Parathyroid adenoma (tissue), 2 donors: ENCODE measurements at regions not wholly inside any gene's neighbourhood (a gene's known extent, or its start where the extent isn't known, plus 50 kb on each side); places are given as distances from the start of the nearest gene placed in this dataset.

ENCODE experiments used
- H2AFZ ChIP-seq: fragments of 300-600 bp; sonication (generic); one replicate; pipeline ENCODE4 v1.7.0; 2017; ENCODE audit warnings: antibody characterized with exemption, mild to moderate bottlenecking
- H3K27ac ChIP-seq: fragments of 300-600 bp; sonication (generic); one replicate; pipeline ENCODE4 v1.7.0; 2017
- H3K27me3 ChIP-seq: fragments of 300-600 bp; sonication (generic); one replicate; pipeline ENCODE4 v1.7.0; 2017; ENCODE audit warnings: low read length; ENCODE audit not compliant: control insufficient read depth, insufficient read depth
- H3K36me3 ChIP-seq: fragments of 300-600 bp; sonication (generic); one replicate; pipeline ENCODE4 v1.7.0; 2017; ENCODE audit warnings: low read length; ENCODE audit not compliant: control insufficient read depth, insufficient read depth
- H3K4me1 ChIP-seq: fragments of 300-600 bp; sonication (generic); one replicate; pipeline ENCODE4 v1.7.0; 2017; ENCODE audit warnings: control low read depth
- H3K4me2 ChIP-seq: fragments of 300-600 bp; sonication (generic); one replicate; pipeline ENCODE4 v1.7.0; 2017; ENCODE audit warnings: low read length
- H3K4me3 ChIP-seq: fragments of 300-600 bp; sonication (generic); one replicate; pipeline ENCODE4 v1.7.0; 2017; ENCODE audit warnings: low read depth, low read length
- H3K79me2 ChIP-seq: fragments of 300-600 bp; sonication (generic); one replicate; pipeline ENCODE4 v1.7.0; 2017; ENCODE audit warnings: control low read depth
- H3K9ac ChIP-seq: fragments of 300-600 bp; sonication (generic); one replicate; pipeline ENCODE4 v1.7.0; 2017; ENCODE audit warnings: mild to moderate bottlenecking
- H3K9me3 ChIP-seq: fragments of 300-600 bp; sonication (generic); one replicate; pipeline ENCODE4 v1.7.0; 2017; ENCODE audit warnings: low read length; ENCODE audit not compliant: control insufficient read depth
- TF ChIP-seq, protein P1 (sequence below): fragments of 300-600 bp; sonication (generic); IDR thresholded peaks from one replicate; pipeline ENCODE4 v1.7.0; 2017; ENCODE audit warnings: antibody characterized with exemption, mild to moderate bottlenecking
- donor health status: primary hyperparathyroidism.

DNA sequence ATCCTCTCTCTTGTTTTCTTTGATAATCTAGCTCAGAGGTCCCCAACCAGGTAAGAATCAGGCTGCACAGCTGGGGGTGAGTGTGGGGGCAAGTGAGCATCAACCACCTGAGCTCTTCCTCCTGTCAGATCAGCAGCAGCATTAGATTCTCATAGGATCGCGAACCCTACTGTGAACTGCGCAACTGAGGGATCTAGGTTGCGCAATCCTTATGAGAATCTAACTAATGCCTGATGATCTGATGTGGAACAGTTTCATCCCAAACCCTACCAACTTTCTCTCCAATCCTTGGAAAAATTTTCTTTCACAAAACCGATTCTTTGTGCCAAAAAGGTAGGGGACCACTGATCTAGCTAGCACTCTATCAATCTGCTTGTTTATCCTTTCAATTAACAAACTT, 678.3 kb downstream of the CBLN2 start:
- Histone ChIP-seq H3K79me2 (no peaks in the 10 kb centered on the region), H3K4me1 (no peaks in the 10 kb centered on the region), H3K9me3 (no peaks in the 10 kb centered on the region), H3K4me3 (no peak overlapping the region), H3K27me3 (no peaks in the 10 kb centered on the region), H3K27ac (no peak overlapping the region), H2AFZ (no peak overlapping the region), H3K4me2 (no peak overlapping the region), H3K36me3 (no peaks in the 10 kb centered on the region), H3K9ac (no peak overlapping the region)
- TF ChIP-seq, protein P1, sequence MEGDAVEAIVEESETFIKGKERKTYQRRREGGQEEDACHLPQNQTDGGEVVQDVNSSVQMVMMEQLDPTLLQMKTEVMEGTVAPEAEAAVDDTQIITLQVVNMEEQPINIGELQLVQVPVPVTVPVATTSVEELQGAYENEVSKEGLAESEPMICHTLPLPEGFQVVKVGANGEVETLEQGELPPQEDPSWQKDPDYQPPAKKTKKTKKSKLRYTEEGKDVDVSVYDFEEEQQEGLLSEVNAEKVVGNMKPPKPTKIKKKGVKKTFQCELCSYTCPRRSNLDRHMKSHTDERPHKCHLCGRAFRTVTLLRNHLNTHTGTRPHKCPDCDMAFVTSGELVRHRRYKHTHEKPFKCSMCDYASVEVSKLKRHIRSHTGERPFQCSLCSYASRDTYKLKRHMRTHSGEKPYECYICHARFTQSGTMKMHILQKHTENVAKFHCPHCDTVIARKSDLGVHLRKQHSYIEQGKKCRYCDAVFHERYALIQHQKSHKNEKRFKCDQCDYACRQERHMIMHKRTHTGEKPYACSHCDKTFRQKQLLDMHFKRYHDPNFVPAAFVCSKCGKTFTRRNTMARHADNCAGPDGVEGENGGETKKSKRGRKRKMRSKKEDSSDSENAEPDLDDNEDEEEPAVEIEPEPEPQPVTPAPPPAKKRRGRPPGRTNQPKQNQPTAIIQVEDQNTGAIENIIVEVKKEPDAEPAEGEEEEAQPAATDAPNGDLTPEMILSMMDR = no peak

DNA sequence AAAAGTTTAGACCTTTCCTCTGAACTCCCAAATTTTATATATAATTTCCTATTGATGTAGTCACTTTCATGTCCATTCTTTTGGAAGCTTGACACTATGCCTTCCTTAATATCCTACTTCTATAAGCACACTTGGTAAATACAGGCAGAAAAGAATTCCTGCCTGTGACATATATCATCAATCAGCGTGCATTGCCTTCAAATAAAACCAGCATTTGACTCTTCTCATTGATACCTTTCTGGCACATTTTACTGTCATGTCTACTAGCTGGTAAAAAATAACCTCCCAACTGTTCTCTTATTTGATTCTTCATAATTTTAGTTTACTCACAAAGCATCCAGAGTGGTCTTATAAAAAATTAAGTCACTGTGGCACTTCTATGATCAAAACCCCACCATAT, 693.5 kb downstream of the CBLN2 start:
- H3K9ac ChIP-seq = no peak overlapping the region
- H3K4me1 ChIP-seq = no peaks in the 10 kb centered on the region
- no peak overlapping the region for H2AFZ ChIP-seq
- H3K79me2 ChIP-seq = no peaks in the 10 kb centered on the region
- H3K27me3 ChIP-seq = no peaks in the 10 kb centered on the region
- H3K4me3 ChIP-seq = no peak overlapping the region
- TF ChIP-seq, protein P1 = no peak
- no peaks in the 10 kb centered on the region for H3K36me3 ChIP-seq
- no peak overlapping the region for H3K27ac ChIP-seq
- H3K4me2 ChIP-seq = no peak overlapping the region
- H3K9me3 ChIP-seq = no peaks in the 10 kb centered on the region

DNA sequence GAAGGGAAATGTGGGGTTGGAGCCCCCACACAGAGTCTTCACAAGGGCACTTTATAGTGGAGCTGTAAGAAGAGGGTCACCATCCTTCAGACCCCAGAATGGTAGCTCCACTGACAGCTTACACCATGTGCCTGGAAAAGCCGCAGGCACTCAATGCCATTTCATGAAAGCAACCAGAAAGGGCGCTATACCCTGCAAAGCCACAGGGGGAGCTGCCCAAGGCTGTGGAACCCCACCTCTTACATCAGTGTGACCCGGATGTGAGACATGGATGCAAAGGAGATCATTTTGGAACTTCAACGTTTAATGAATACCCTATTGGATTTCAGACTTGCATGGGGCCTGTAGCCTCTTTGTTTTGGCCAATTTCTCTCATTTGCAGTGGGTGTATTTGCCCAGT, 694.7 kb downstream of the CBLN2 start:
- Histone ChIP-seq H3K27ac (no peak overlapping the region), H3K4me3 (no peak overlapping the region), H2AFZ (no peak overlapping the region), H3K79me2 (no peaks in the 10 kb centered on the region), H3K9me3 (no peaks in the 10 kb centered on the region), H3K4me2 (no peak overlapping the region), H3K4me1 (no peaks in the 10 kb centered on the region), H3K36me3 (no peaks in the 10 kb centered on the region), H3K27me3 (no peaks in the 10 kb centered on the region), H3K9ac (no peak overlapping the region)
- TF ChIP-seq, protein P1 = no peak

DNA sequence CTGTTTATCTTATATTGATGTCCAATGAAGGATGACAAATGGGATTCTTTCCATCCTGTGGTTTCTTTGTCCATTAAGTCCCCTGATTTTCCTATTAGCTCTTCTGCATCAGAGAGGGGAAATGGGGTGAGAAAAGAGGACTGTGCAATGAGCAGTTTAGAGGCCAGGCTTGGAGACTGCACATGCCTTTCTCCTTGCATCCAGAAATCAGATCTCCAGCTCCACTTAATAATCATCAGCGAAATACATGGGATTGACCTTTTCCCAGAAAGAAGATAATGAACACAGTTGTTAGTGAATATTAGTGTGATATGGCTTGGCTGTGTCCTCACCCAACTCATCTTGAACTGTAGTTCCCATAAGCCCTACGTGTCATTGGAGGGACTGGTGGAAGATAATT, 697.4 kb downstream of the CBLN2 start:
- Histone ChIP-seq H3K27me3 (no peaks in the 10 kb centered on the region), H3K4me3 (no peak overlapping the region), H3K27ac (no peak overlapping the region), H3K9me3 (no peaks in the 10 kb centered on the region), H3K4me1 (no peaks in the 10 kb centered on the region), H3K36me3 (no peaks in the 10 kb centered on the region), H3K79me2 (no peaks in the 10 kb centered on the region), H3K4me2 (no peak overlapping the region), H3K9ac (no peak overlapping the region), H2AFZ (no peak overlapping the region)
- TF ChIP-seq, protein P1 = no peak

DNA sequence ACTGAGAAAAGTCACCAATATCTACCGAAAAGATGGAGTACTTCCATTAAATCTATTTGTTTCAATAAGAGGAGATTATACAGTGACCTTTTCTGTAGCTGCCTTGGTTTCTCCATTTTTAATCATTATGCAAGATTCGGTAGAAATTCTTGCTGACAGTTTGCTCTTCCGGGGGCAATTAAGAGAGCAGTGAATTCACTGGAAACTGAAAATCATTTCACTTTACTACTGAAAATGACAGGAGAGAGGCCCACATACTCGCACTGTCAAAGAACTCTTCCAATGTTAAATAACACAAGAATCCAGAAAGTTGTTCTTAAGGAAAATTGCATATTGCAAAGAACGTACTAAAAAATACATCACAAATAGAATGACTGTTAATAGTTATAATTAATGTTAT, 699.3 kb downstream of the CBLN2 start:
- H3K9me3 ChIP-seq = no peaks in the 10 kb centered on the region
- H3K9ac ChIP-seq = no peak overlapping the region
- H3K4me2 ChIP-seq = no peak overlapping the region
- H2AFZ ChIP-seq = no peak overlapping the region
- H3K27ac ChIP-seq = no peak overlapping the region
- H3K4me3 ChIP-seq = no peak overlapping the region
- H3K79me2 ChIP-seq = no peaks in the 10 kb centered on the region
- H3K4me1 ChIP-seq = no peaks in the 10 kb centered on the region
- H3K36me3 ChIP-seq = no peaks in the 10 kb centered on the region
- H3K27me3 ChIP-seq = no peaks in the 10 kb centered on the region
- TF ChIP-seq, protein P1 = no peak
